ENCODE measurements at regions not wholly inside any gene's neighbourhood (a gene's known extent, or its start where the extent isn't known, plus 50 kb on each side); places are given as distances from the start of the nearest gene placed in this dataset.

- H3K4me3 ChIP-seq (ENCODE audit: low read depth, low read length): no peak overlapping the region
- no peak for TF ChIP-seq MAX (IDR thresholded peaks at IDR 0.05; ENCODE audit: low read depth, low read length)
- no peak for TF ChIP-seq MYC (IDR thresholded peaks at IDR 0.05; ENCODE audit: low read depth, low read length)
- TF ChIP-seq CTCF (IDR thresholded peaks at IDR 0.05; ENCODE audit: low read depth, low read length): no peak
- TF ChIP-seq POLR2A (IDR thresholded peaks at IDR 0.05; ENCODE audit: extremely low read depth, insufficient read length): no peak
- no peak for DNase-seq (ENCODE audit: low read depth)
Observed at GRCh38 chr2:217329023-217329431, 469.2 kb upstream of the TNP1 start.

DNA sequence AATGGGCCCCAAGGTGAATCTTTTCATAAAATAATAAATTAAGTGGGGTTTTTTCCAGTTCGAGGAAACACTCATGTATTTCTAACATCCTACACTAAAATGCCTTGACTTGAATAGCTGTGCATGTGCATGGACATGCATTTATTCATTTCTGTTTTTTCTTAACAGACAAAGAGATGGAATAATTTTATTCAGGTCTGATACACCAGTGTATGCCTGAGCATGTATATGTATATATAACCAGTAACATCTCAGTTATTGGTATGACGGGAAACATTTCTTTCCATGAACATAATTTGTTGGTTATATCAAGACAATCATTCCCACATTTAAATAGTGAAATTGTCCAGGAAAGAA lies 468.7 kb upstream of the TNP1 start:
- TF ChIP-seq CTCF (IDR thresholded peaks at IDR 0.05; ENCODE audit: low read depth, low read length) (no peak), POLR2A (IDR thresholded peaks at IDR 0.05; ENCODE audit: extremely low read depth, insufficient read length) (no peak), MYC (IDR thresholded peaks at IDR 0.05; ENCODE audit: low read depth, low read length) (no peak), MAX (IDR thresholded peaks at IDR 0.05; ENCODE audit: low read depth, low read length) (no peak)
- H3K4me3 ChIP-seq (ENCODE audit: low read depth, low read length): no peak overlapping the region
- DNase-seq (ENCODE audit: low read depth): no peak

DNA sequence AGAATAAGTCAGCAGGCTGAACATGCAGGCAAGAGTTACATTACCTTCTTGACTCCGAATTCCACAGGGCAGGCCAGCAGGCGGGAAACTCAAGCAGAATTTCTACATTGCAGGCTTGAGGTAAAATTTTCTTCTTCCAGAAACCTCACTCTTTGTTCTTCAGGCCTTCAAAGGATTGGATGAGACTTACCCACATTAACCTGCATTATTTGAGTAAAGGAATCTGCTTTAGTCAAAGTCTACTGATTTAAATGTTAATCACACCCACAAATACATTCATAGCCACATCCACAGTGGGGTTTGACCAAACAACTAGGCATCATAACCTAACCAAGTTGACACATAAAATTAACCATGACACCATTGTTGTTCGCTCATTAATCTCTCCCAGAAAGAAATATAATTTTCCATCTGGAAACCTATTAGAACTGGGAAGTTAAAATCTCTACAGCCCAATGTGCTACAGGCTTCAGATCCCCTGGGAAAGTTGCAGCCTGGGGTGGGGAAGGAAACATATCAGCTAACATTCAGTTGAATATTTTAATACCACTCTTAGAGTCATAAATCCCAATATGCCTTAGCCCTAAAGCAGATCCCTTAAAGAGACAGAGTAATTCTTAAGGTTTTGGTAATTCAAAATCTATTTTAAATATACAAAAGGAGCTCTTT lies 468.2 kb upstream of the TNP1 start:
- no peak for DNase-seq (ENCODE audit: low read depth)
- TF ChIP-seq POLR2A (IDR thresholded peaks at IDR 0.05; ENCODE audit: extremely low read depth, insufficient read length) (no peak), MYC (IDR thresholded peaks at IDR 0.05; ENCODE audit: low read depth, low read length) (no peak), CTCF (IDR thresholded peaks at IDR 0.05; ENCODE audit: low read depth, low read length) (no peak), MAX (IDR thresholded peaks at IDR 0.05; ENCODE audit: low read depth, low read length) (no peak)
- H3K4me3 ChIP-seq (ENCODE audit: low read depth, low read length): no peak overlapping the region

DNA sequence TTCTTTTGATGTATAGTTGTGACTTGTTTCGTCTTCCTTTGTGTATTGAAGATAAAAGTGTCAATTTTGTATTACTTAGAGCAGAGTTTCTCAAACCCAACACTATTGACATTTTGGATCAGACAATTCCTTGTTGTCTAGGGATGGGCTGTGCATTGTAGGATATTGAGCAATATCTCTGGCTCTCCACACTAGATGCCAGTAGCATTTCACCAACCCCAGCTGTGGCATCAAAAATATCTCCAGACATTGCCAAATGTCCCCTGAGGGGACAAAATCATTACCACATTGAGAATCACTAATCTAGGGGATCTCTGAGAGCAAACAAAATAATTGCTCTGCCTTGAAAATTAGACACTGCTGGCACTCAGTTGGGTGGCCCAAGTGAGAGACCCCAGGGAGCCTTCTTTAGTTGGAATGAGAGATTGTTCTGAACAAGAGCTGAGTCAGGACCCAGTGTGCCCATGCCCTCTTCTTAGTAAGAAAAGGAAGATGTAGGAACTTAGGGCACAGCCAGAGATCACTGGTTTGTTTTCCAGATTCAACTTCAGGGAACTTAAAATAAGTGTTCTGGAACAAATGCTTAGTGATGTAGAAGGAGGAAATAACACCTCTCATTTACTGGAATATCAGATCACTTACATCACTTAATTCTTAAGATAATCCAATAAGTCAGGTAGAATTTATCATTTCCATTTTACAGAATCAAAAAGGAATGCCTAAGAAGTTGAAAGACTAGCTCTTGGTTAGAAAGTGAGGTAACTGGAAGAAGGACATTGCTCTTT lies 466.6 kb upstream of the TNP1 start:
- no peak for TF ChIP-seq MAX (IDR thresholded peaks at IDR 0.05; ENCODE audit: low read depth, low read length)
- TF ChIP-seq CTCF (IDR thresholded peaks at IDR 0.05; ENCODE audit: low read depth, low read length): no peak
- TF ChIP-seq POLR2A (IDR thresholded peaks at IDR 0.05; ENCODE audit: extremely low read depth, insufficient read length): no peak
- no peak for TF ChIP-seq MYC (IDR thresholded peaks at IDR 0.05; ENCODE audit: low read depth, low read length)
- DNase-seq (ENCODE audit: low read depth): peak; percentile 18
- no peak overlapping the region for H3K4me3 ChIP-seq (ENCODE audit: low read depth, low read length)

- no peak overlapping the region for H3K4me3 ChIP-seq (ENCODE audit: low read depth, low read length)
- no peak for DNase-seq (ENCODE audit: low read depth)
- TF ChIP-seq POLR2A (IDR thresholded peaks at IDR 0.05; ENCODE audit: extremely low read depth, insufficient read length) (no peak), MYC (IDR thresholded peaks at IDR 0.05; ENCODE audit: low read depth, low read length) (no peak)
Observed at GRCh38 chr2:217325816-217326215, 466.0 kb upstream of the TNP1 start.

DNA sequence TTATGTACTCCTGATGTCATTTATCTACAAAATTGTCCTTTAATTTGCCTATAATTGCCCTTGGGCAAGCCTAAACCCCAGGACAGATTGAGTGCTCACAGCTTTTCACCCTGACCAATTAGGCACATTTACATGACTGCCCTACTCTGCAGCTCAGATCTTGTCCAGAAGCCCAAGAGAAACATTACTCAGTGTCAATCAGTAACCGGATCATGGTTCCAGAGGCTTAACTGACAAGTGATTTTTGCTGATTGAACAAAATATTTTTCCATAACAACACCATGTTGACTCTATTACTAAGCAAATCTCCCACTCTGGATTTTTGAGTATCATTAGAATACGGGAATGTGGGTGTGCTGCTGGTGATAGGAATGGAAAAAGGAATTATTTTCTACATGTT lies 465.4 kb upstream of the TNP1 start:
- H3K4me3 ChIP-seq (ENCODE audit: low read depth, low read length): no peak overlapping the region
- TF ChIP-seq MAX (IDR thresholded peaks at IDR 0.05; ENCODE audit: low read depth, low read length) (no peak), MYC (IDR thresholded peaks at IDR 0.05; ENCODE audit: low read depth, low read length) (no peak), CTCF (IDR thresholded peaks at IDR 0.05; ENCODE audit: low read depth, low read length) (no peak), POLR2A (IDR thresholded peaks at IDR 0.05; ENCODE audit: extremely low read depth, insufficient read length) (no peak)
- no peak for DNase-seq (ENCODE audit: low read depth)

Measured in NB4 (cell line).